Ecto neural progenitor cell (in vitro differentiated cells): ENCODE measurements at regions not wholly inside any gene's neighbourhood (a gene's known extent, or its start where the extent isn't known, plus 50 kb on each side); places are given as distances from the start of the nearest gene placed in this dataset.
A peak's percentile ranks its signal among the peaks of the same experiment; 100 is the strongest.
"Not testable (repeated sequence)": the region's sequence is repeated elsewhere in the genome, so short reads cannot be mapped to it uniquely, and the experiment has no call there.

Experiments used
- DNase-seq: peaks from one replicate; pipeline ENCODE4 v3.0.0-alpha.2; 2018; ENCODE audit warnings: low spot score

DNA sequence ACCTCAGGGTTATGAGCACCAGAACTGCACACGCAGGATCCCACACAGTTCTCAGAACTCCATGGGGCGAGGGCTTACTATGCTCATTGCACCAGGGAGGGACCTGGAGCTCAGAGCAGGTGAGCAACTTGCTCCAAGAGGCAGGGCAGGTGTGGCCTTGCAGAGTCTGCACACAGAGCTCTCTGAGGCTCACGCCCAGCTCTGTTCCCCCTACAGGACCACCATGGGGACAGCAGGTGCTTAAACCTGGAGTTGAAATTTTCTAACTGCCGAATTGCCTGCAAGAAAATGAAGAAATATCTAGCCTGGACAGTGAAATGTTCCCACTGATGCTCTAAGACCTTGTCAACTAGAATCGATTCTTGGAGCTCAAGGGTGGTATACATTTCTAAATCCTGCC is 49.9 kb upstream of the MSMB start:
- DNase-seq, result not testable (repeated sequence)

DNA sequence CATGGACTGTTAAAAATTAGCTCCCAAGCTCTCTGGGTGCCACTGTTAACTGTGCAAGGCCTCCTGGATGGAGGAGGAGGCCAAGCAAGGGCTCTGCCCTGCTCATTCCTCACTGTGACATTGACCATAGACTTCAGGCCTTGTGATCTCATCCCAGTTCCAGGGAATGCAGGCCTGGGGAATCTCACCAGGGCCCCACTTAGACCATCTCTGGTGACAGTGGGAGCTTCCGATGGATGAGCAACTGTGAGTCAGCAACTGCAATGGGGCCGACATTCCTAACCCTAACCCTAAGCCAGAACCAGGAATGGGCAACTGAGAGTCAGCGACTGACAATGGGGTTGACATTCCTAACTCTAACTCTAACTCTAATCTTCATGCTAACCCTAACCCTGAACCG is 50.4 kb upstream of the MSMB start:
- no peak for DNase-seq

DNA sequence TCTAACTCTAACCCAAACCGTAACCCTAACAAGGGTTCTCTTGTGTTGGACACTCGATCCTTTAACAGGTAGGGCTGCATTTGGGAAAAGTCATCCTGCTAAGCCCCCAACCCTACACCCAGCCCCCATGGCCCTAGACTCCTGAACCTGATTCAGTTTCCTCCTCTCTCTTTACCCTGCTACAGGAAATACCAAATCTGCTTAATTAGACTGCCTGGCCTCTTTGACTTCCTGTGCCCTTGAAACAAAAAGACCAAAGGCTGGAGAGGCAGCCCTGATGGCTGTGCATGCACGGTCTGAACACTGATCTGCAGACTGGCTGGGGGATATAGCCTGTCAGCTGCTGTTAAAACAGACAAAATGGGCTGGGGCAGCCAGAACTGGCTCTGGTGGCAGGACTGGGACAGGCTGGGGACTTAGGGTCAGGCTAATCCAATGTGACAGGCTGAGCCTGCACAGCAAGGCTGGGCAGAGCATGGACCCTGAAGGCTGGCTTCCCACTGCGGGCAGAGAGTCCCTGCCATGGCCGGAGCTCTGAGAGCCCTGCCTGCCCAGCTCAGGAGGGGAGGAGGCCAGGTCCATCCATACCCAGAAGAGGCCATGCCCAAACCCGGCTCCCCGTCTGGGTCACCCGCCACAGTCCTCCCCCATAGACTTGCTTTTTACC is 51.0 kb upstream of the MSMB start:
- DNase-seq, result no peak

DNA sequence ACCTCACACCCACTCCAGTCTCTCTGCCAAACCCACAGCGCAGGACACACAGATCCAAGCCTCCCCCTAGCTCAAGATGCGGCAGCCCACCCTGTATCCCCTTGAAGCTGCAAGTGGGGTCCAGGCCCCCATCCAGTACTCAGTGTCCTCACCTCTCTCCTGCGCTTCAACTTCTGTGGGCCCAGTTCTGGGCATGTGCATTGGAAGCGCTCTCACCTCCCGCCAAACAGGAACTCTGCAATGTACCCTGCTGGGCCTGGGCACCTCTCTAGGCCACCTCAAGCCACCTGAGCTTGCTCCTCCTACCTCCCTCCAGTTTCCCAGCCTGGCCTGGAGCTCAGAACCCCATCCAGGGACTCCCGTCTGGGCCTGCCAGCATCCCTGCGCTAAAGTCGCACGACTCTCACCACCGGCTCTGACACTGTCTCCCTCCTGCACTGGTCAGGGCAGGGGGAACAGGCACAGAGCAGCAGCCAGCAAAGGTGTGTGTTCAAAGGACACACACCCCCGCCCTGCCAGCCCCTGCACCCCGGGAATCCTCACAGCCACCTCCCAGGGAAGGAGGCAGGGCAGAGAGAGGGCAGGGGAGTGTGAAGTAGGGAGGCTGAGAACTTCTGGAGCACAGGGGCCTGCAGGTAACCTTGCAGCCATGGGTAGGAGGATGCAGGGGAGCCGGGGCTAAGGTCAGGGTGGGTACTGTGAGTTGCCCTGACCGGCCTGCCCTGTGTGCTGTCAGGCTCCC is 51.7 kb upstream of the MSMB start:
- no peak for DNase-seq

DNA sequence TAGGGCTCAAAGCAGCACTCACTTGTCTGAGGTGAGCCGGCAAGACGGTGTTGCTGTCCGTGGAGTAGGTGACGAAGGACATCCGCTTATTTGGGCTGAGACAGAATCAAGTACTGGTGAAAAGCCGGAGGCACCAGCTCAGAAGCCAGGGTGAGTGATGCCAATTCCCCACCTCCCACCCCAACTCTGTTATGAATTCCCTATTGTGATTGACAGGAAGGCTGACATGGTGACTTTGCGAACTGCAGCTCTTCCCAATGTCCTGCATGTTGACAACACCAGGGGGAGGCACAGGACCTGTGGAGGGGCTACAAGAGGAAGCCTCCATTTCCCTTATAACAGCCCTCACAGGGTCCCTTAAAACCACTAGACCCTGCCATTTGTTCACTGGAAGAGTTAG is 52.3 kb upstream of the MSMB start:
- no peak for DNase-seq

DNA sequence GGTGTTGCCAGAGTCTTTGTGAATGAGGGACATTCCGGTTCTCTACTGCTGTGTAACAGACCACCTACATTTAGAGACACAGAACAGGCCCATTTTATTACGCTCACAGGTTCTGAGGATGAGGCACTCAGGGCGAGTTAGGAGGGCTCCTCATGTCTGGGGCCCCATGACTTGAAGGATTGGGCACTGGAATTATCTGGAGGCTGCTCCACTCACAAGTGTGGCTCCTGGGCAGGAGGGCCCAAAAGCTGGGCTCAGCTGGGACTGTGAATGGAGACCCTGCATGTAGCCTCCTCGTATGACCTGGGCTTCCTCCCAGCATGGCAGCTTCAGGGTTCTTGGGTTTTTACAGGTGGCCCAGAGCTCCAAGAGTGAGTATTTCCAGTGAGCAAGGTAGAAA is 52.9 kb upstream of the MSMB start:
- DNase-seq, result not testable (repeated sequence)

DNA sequence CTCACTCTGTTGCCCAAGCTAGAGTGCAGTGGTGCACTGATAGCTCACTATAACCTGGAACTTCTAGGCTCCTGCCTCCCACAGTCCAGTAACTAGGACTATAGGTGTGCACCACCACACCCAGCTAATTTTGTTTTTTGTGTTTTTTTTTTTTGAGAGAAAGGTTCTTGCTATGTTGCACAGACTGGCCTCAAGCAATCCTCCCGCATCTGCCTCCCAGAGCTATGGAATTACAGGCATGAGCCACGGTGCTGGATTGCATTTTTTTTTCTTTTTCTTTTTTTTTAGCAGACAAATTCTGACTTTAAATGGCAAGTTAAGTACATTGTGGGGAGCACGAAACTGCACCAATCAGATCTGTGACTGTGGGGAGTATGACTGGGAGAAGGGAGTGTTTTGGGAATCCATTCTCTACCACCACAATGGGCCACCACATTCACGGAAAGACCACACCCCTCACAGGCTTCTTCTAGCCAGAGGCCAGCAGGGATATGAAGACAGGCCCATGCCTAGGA is 58.1 kb upstream of the MSMB start:
- no peak for DNase-seq

DNA sequence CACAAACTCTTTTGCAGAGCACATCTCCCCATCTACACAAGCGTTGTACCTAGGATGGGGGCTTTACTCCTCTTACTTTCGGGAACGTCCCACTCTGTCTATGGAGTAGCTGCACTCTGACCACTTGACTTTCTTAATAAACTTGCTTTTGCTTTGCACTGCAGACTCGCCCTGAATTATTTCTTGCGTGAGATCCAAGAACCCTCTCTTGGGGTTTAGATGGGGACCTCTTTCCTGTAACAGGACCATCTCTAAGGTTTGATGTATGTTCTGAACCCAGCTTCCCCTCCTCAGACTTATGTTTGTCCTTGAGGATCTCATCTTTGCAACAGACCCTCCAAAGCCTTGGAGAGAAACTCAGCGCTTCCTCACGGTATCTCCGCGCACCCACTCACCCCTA is 59.3 kb upstream of the MSMB start:
- not testable (repeated sequence) for DNase-seq

DNA sequence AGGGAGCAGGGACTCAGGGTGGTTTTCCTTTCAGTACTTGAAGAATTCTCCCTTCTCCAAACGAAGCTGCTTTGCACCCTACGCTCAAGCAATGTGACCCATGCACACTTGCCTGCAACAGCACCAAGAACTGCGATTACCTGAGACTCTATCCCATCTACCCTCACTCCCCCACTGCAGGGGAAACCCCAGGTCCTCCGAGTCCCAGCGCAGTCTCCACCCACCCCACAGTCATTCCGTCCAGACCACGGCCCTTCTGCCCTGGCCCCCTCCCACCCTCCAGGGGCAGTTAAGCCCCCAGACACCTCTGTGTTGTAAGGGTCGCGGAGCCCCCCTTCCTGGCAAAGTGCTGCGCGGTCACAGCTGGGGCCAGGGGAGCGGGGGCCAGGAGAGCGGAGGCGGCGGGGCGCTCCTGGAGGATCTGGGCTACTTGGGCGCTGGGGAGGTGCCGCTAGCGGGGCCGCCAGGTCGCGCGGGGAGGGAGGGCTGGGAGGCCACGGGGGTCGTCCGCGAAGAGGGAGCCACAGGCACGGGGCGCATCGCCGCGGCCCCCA is 59.9 kb upstream of the MSMB start:
- DNase-seq, result not testable (repeated sequence)

DNA sequence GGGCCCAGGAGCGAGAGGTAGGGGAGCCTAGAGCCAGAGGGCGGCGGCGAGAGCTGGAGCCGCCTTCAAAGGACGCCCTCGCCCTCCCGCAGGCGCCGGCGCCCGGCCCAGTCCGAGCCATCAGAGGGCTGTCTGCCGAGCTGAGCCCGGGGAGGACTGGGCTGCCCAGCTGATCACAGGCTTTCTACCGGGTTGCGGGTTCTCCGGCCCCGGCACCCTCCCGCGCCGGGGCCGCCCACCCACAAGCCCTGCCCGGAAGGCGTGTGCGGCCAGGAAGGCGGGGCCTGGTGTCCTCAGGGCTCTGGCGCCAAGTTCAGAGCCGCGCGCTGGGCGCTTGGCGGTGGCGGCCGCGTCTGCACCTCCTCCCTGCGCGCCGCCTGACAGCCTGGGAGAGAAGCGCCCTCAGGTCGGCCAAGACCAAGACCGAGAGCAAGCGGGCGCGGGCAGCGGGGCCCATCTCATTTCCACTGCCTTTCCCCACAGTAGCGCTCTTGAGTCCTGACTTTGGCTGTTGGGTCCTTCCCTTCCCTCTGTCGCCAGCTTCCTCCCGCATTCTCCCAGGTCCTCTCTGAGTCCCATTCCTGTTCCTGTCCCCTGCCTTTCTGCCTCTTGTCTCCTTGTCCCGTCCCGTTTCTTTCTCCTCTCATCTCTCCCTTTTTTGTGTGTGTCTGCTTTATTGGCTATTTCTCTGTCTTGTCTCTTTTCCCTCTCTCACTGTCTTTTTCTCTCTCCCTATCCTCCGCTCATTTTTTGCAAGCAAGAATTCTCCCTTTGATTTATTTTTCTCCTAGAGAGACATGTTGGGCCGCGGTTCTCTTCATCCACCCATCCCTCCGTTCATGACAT is 60.6 kb upstream of the MSMB start:
- DNase-seq, result peak; percentile 62

DNA sequence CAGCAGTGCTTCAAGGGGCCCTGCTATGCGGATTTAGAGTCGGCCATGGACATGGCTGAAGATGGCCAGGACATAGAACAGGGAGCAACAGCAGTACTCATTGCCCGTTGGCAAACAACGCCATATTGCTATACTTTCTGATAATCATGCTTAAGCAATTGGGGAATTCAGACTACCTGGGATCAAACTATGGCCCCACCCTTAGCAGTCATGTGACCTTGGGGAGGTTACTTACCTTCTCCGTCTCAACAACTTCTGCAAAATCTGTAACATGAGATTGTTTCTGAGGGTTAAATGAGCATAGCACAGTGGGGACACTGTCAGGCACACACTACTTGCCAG is 62.1 kb upstream of the MSMB start:
- DNase-seq, result not testable (repeated sequence)

DNA sequence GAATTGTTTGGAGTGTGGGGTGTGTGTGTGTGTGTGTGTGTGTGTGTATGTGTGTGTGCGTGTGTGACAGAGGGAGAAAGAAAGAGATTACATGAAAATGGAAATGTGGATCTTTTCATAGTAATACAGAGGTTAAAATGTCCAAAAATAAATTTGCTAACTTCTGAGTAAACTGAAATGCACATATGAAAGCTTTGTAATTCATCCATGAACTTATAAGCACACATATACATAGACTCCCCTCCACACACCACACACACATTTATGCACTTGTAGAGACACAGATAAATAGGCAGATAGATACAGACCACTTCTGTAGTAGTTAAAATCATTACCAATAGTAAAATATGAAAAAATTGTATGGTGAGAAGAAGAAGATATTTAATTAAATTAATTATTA is 108.2 kb upstream of the MSMB start:
- DNase-seq, result not testable (repeated sequence)

DNA sequence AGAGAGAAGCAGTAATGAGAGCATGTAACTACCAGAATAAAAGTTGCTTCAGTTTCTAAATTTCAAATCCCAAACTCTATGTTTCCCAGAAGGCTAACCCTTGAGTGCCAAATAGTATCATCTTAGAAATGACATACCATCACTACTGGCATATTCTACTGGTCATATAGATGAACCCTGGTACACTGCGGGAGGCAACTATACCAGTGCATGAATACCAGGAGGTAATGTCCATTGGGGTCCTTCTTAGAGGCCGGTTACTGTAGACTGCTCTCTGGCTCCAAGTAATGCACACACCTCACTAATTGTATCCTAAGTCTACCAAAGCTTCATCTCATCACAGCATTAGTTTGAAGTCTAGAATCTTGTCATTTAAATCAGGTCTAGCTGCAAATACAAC is 108.6 kb upstream of the MSMB start:
- DNase-seq, result not testable (repeated sequence)

DNA sequence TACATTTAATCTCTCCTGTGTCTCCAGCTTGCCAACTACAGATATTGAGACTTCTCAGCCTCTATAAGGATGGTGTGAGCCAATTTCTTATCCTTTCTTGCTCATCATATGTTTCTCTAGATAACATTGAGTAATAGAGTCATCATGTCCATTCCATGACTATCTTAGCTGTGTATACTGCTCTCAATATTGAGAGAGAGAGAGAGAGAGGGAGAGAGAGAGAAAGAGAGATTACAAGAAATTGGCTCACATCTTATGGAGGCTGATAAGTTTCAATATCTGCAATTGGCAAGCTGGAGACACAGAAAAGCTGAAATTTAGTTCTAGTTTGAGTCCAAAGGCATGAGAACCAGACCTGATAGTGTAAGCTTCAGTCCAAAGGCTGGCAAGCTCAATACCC is 110.8 kb upstream of the MSMB start:
- DNase-seq, result not testable (repeated sequence)

DNA sequence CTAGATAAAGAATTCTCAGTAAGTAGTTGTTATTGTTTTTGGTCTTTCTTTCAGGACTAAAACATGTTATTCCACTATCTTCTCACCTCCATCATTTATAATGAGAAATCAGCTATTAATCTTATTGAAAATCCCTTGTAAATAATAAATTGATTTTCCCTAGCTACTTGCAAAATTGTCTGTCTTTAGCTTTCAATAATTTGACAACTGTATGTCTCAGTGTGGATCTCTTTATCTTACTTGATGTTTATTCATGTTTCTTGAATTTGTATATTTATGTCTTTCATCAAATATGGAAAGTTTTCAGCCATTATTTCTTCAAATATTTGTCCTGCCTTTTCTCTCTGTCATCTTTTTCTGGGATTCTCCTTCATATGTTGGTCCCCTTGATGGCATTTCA is 117.1 kb upstream of the ANTXRL start:
- DNase-seq, result no peak

DNA sequence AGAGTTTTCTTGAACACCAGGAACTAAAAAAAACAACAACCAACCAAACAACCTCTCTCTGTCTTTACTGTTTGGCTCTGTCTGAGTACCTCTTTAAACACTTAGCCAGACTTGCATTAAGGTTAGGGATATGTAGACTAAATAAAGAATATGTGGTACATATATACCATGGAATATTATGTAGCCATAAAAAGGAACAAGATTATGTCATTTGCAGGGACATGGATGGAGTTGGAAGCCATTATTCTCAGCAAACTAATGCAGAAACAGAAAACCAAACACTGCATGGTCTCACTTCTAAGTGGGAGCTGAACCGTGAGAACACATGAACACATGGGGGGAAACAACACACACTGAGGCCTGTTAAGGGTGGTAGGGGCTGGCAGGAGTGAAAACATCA is 116.0 kb upstream of the ANTXRL start:
- DNase-seq, result no peak

DNA sequence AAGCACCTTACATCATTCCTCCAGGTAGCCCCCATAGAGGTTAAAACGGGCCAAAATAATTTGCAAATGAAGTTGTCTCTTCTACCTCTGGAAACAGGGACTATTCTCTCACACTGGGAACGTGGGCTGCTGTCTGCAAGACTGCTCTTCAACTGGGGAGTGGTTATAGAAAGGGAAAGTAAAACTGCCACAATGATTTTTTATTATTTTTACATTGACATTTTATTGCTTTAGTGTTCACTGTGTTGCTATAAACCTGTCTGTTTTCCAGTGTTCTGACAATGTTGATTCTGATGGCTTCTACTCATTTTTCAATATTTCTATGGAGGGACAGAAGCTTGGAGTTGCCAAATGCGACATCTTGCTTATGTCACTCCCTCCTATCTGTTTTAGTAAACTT is 115.1 kb upstream of the ANTXRL start:
- DNase-seq, result no peak

DNA sequence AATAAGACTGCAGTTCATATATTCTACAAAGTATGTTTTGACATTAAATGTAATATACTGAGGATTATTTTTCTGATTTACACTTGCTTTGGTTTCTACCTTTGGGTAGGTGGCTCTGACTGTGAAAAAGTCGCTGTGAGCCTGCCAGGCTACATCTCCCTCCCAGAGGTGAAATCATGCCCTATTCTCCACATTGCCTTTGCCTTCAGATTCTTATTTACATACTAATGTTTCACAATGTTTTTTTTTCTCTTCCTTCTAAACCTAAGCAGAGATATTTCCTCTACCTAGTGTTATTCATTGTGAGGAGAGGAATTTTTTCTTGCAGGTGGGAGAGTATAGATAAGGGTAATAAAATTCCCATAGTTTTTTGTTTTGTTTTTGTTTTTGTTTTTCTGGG is 111.5 kb upstream of the ANTXRL start:
- DNase-seq, result no peak

DNA sequence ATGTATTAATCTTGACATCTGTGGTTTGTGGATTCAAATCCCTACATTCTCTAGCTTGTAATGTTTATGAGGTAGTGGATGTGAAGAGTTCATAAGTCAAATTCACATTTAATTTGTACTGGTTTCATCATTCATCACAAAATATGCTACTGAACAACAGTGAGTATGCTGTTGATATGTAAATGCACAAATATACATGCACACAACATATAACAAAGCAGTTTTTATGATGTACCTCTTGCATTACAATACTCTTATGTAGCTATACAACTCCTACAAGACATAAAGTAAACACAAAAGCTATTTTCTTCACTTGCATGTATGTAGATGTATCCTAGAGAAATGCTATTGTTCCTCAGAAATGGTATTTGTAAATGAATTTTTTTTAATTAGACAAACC is 111.0 kb upstream of the ANTXRL start:
- no peak for DNase-seq

DNA sequence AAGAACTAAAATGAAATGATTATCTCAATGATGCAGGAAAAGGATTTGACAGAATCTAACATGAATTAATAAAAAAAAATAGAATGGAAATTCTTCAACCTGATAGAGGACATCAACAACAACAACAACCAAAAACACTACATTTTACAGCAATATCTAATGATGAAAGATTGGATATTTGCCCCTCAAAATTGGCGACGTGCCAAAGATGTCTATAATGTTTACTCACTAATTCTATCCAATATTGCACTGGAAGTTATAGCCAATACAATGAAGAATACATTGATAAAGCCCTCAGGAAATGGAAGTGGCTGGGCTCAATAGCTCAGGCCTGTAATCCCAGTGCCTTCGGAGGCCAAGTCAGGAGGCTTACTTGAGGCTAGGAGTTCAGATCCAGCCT is 99.4 kb upstream of the ANTXRL start:
- not testable (repeated sequence) for DNase-seq

DNA sequence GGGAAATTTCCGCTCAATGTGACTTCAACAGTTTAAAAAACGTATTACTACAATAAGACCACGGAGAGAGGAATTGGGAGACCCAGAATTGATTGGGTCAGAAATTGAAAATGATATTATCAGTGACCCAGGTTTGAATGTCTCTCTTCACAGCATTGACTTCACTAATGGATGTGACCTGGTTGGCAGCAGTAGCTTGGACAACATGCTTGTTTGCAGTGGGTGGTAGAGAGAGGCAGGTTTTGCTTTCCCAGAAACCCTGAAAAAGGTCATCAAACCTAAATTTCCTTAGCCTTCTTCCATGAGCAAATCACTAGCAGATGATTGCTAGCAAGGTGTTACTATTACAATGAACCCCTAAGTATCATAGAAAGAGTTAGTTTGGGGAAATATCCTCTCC is 89.7 kb upstream of the ANTXRL start:
- no peak for DNase-seq

DNA sequence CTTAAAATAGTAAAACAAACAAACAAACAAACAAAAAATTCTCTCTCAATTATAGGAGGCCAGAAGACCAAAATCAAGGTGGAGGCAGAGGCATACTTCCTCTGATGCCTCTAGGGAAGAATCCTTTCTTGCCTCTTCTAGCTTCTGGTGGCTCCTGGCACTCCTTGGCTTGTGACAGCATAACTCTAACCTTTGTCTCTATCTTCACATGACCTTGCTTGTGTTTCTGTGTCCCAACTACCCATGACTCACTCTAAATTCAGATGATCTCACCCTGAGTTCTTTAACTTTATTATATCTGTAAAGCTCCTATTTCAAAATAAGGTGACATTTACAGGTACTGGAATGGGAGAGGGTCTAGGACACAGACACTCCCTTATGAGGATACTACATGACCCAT is 88.3 kb upstream of the ANTXRL start:
- DNase-seq, result no peak

DNA sequence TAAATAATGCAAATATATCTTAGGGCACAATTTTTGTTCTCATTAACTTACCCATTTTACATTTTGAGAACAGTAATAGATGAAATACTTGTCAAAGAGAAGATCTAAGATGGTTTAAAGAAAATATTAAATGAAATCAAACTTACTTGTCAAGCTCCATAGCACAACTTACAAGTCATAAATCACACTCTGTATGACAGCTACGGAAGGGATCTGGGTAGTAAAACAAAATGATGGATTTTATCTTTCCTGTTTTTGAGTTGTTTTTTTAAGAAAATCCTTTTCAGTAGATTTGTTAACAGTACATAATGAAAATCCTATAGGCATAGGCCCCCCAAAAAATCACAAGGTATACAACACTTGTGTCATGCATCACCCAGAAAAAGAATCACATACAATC is 84.4 kb upstream of the ANTXRL start:
- not testable (repeated sequence) for DNase-seq
